H9 (cell line): ENCODE measurements at regions not wholly inside any gene's neighbourhood (a gene's known extent, or its start where the extent isn't known, plus 50 kb on each side); places are given as distances from the start of the nearest gene placed in this dataset.

Source experiments
- DNase-seq: peaks from one replicate; pipeline ENCODE4 v3.0.0-alpha.2; 2017
- H2AFZ ChIP-seq: one replicate; pipeline ENCODE4 v1.6.1; 2013; ENCODE audit warnings: mild to moderate bottlenecking, low read length, control low read depth, moderate library complexity
- H2AK5ac ChIP-seq: 2 replicates; pipeline ENCODE4 v1.6.1; 2013; ENCODE audit warnings: low read length, control low read depth, mixed read lengths; ENCODE audit not compliant: insufficient read length
- H2BK120ac ChIP-seq: one replicate; pipeline ENCODE4 v1.6.1; 2013; ENCODE audit warnings: low read depth, mild to moderate bottlenecking, low read length, control low read depth, inconsistent platforms; ENCODE audit not compliant: poor library complexity, severe bottlenecking
- H2BK12ac ChIP-seq: 2 replicates; pipeline ENCODE4 v1.6.1; 2013; ENCODE audit warnings: low read length, control low read depth, mixed read lengths, low read depth; ENCODE audit not compliant: insufficient read length
- H2BK15ac ChIP-seq: 2 replicates; pipeline ENCODE4 v1.6.1; 2013; ENCODE audit warnings: low read depth, low read length, control low read depth
- H2BK20ac ChIP-seq: one replicate; pipeline ENCODE4 v1.6.1; 2013; ENCODE audit warnings: low read depth, mild to moderate bottlenecking, low read length, control low read depth, inconsistent platforms; ENCODE audit not compliant: poor library complexity, severe bottlenecking
- H2BK5ac ChIP-seq: 2 replicates; pipeline ENCODE4 v1.6.1; 2013; ENCODE audit warnings: low read length, control low read depth, mixed read lengths; ENCODE audit not compliant: insufficient read length
- H3K14ac ChIP-seq: 2 replicates; pipeline ENCODE4 v1.6.1; 2013; ENCODE audit warnings: low read length, control low read depth; ENCODE audit not compliant: insufficient read depth
- H3K18ac ChIP-seq: 2 replicates; pipeline ENCODE4 v1.6.1; 2013; ENCODE audit warnings: low read depth, mild to moderate bottlenecking, mixed read lengths, low read length, control low read depth; ENCODE audit not compliant: insufficient read length
- H3K23ac ChIP-seq: 2 replicates; pipeline ENCODE4 v1.6.1; 2013; ENCODE audit warnings: low read length, control low read depth, mixed read lengths, low read depth; ENCODE audit not compliant: insufficient read length
- H3K23me2 ChIP-seq: 2 replicates; pipeline ENCODE4 v1.6.1; 2013; ENCODE audit warnings: low read depth, mild to moderate bottlenecking, mixed read lengths, low read length, control low read depth; ENCODE audit not compliant: insufficient read length, poor library complexity, severe bottlenecking
- H3K27ac ChIP-seq: 2 replicates; pipeline ENCODE4 v1.5.1; 2013; ENCODE audit warnings: low read length, control low read depth, mixed read lengths, low read depth; ENCODE audit not compliant: insufficient read length
- H3K27me3 ChIP-seq: 2 replicates; pipeline ENCODE4 v1.6.1; 2013; ENCODE audit warnings: low read length, control low read depth, inconsistent platforms; ENCODE audit not compliant: insufficient read depth
- H3K4ac ChIP-seq: 2 replicates; pipeline ENCODE4 v1.6.1; 2013; ENCODE audit warnings: low read depth, mild to moderate bottlenecking, control low read depth, inconsistent platforms, low read length, moderate library complexity
- H3K4me1 ChIP-seq: 2 replicates; pipeline ENCODE4 v1.6.1; 2013; ENCODE audit warnings: low read length, control low read depth, inconsistent platforms; ENCODE audit not compliant: insufficient read depth
- H3K4me2 ChIP-seq: 2 replicates; pipeline ENCODE4 v1.6.1; 2013; ENCODE audit warnings: low read length, control low read depth, mixed read lengths; ENCODE audit not compliant: insufficient read length, insufficient read depth
- H3K56ac ChIP-seq: 2 replicates; pipeline ENCODE4 v1.6.1; 2013; ENCODE audit warnings: low read depth, mild to moderate bottlenecking, mixed read lengths, low read length, control low read depth; ENCODE audit not compliant: insufficient read length
- H3K79me1 ChIP-seq: 2 replicates; pipeline ENCODE4 v1.6.1; 2013; ENCODE audit warnings: low read depth, mild to moderate bottlenecking, moderate library complexity, low read length, control low read depth, inconsistent platforms; ENCODE audit not compliant: insufficient read depth, poor library complexity, severe bottlenecking
- H3K79me2 ChIP-seq: 2 replicates; pipeline ENCODE4 v1.6.1; 2013; ENCODE audit warnings: low read length, control low read depth, inconsistent platforms; ENCODE audit not compliant: insufficient read depth
- H3K9ac ChIP-seq: 2 replicates; pipeline ENCODE4 v1.6.1; 2013; ENCODE audit warnings: low read length, control low read depth, mixed read lengths; ENCODE audit not compliant: insufficient read length; ENCODE audit errors: extremely low read depth
- H3K9me3 ChIP-seq: one replicate; pipeline ENCODE4 v1.6.1; 2013; ENCODE audit warnings: low read depth, low read length, inconsistent platforms; ENCODE audit not compliant: control insufficient read depth
- H3T11ph ChIP-seq: one replicate; pipeline ENCODE4 v1.6.1; 2013; ENCODE audit warnings: mild to moderate bottlenecking, low read length, control low read depth, inconsistent platforms
- H4K20me1 ChIP-seq: one replicate; pipeline ENCODE4 v1.6.1; 2013; ENCODE audit not compliant: control insufficient read depth, insufficient read length, insufficient read depth
- H4K5ac ChIP-seq: 2 replicates; pipeline ENCODE4 v1.6.1; 2013; ENCODE audit warnings: low read depth, mild to moderate bottlenecking, mixed read lengths, low read length, control low read depth; ENCODE audit not compliant: insufficient read length
- H4K8ac ChIP-seq: replicated peaks from 2 replicates; pipeline ENCODE4 v1.6.1; 2013; ENCODE audit warnings: low read length, control low read depth, mixed read lengths, low read depth; ENCODE audit not compliant: insufficient read length
- H4K91ac ChIP-seq: 2 replicates; pipeline ENCODE4 v1.6.1; 2013; ENCODE audit warnings: low read depth, mild to moderate bottlenecking, moderate library complexity, mixed read lengths, low read length, control low read depth; ENCODE audit not compliant: insufficient read length
- H3K27ac Mint-ChIP-seq, 3 experiments: 2 replicates in 2 of 3; 3 replicates in 1 of 3; pipeline ENCODE4 v1.8.0; 2020 to 2021; ENCODE audit warnings: mixed read lengths in 3 of 3, mild to moderate bottlenecking in 1 of 3, moderate library complexity in 1 of 3
- H3K27me3 Mint-ChIP-seq: 2 replicates; pipeline ENCODE4 v1.8.0; 2021; ENCODE audit warnings: low read depth, mild to moderate bottlenecking, moderate library complexity, mixed read lengths
- H3K36me3 Mint-ChIP-seq, 3 experiments: 2 replicates in 2 of 3; 3 replicates in 1 of 3; pipeline ENCODE4 v1.8.0; 2020 to 2021; ENCODE audit warnings: low read depth in 3 of 3, mixed read lengths in 3 of 3; ENCODE audit not compliant: insufficient read depth in 1 of 3
- H3K4me1 Mint-ChIP-seq, 2 experiments: 2 replicates each; pipeline ENCODE4 v1.8.0; 2020; ENCODE audit warnings: mixed read lengths in 2 of 2
- H3K4me3 Mint-ChIP-seq, 2 experiments: 2 replicates in 1 of 2; 3 replicates in 1 of 2; pipeline ENCODE4 v1.8.0; 2020 to 2021; ENCODE audit warnings: mild to moderate bottlenecking in 2 of 2, mixed read lengths in 2 of 2, moderate library complexity in 1 of 2
- H3K9me3 Mint-ChIP-seq, 2 experiments: 2 replicates in 1 of 2; 3 replicates in 1 of 2; pipeline ENCODE4 v1.8.0; 2020; ENCODE audit warnings: mild to moderate bottlenecking in 2 of 2, mixed read lengths in 2 of 2, moderate library complexity in 1 of 2
- CTCF ChIP-seq: fragments of 200-600 bp; sonication (generic); conservative IDR thresholded peaks from 3 replicates; pipeline ENCODE4 v1.8.0; 2021; ENCODE audit warnings: antibody characterized with exemption, mild to moderate bottlenecking
- WGBS: extraction: QIAGEN DNeasy Blood & Tissue Kit; methylation state at CpG from one replicate; pipeline ENCODE4 v1.1.7; 2013; ENCODE audit warnings: missing lambda C conversion rate, low lambda C conversion rate, mixed read lengths; ENCODE audit not compliant: insufficient read length; ENCODE audit errors: extremely low coverage; 5-methylcytosine and 5-hydroxymethylcytosine counted together

- DNase-seq: no peak
- Histone ChIP-seq H3K4me2 (no peak overlapping the region), H3K14ac (no peak overlapping the region), H4K91ac (no peak overlapping the region), H3K9ac (no peak overlapping the region), H3K18ac (no peak overlapping the region), H4K8ac (no peak overlapping the region), H3K4me1 (no peaks in the 10 kb centered on the region), H2BK5ac (no peak overlapping the region), H3K56ac (no peak overlapping the region), H2BK120ac (no peak overlapping the region), H2BK20ac (no peak overlapping the region), H2BK12ac (no peak overlapping the region), H4K5ac (no peak overlapping the region), H2AK5ac (no peak overlapping the region), H3T11ph (no peak overlapping the region), H3K23ac (no peak overlapping the region), H3K79me2 (no peaks in the 10 kb centered on the region), H3K23me2 (no peaks in the 10 kb centered on the region), H3K27ac (no peak overlapping the region), H2AFZ (no peak overlapping the region), H3K79me1 (no peaks in the 10 kb centered on the region), H3K4ac (no peak overlapping the region), H3K9me3 (no peaks in the 10 kb centered on the region), H4K20me1 (no peaks in the 10 kb centered on the region), H2BK15ac (no peak overlapping the region), H3K27me3 (no peaks in the 10 kb centered on the region)
- no peak overlapping the region for H3K4me3 Mint-ChIP-seq
- no peak for TF ChIP-seq CTCF
- no peaks in the 10 kb centered on the region for H3K9me3 Mint-ChIP-seq
- H3K4me1 Mint-ChIP-seq: no peaks in the 10 kb centered on the region
- H3K27me3 Mint-ChIP-seq: no peaks in the 10 kb centered on the region
- no peaks in the 10 kb centered on the region for H3K36me3 Mint-ChIP-seq
- no CpG with 5 or more reads among the region's 2 CpGs for WGBS
- H3K27ac Mint-ChIP-seq: no peak overlapping the region
These were observed 216.0 kb upstream of the SLITRK1 start for GRCh38 chr13:84098273-84098672.
